KBM-7 (cell line): ENCODE measurements at regions not wholly inside any gene's neighbourhood (a gene's known extent, or its start where the extent isn't known, plus 50 kb on each side); places are given as distances from the start of the nearest gene placed in this dataset.
"Not testable (repeated sequence)": the region's sequence is repeated elsewhere in the genome, so short reads cannot be mapped to it uniquely, and the experiment has no call there.

ENCODE experiments used
- DNase-seq: peaks from one replicate; pipeline ENCODE4 v3.0.0-alpha.2; 2015
- in situ Hi-C: fragments of 300-500 bp; cut with MboI; formaldehyde crosslinking; loops from 2 replicates; pipeline ENCODE4 v1.14.3; 2020; ENCODE audit warnings: low sequenced_read_pairs, low pct_unique_long_range_greater_than_20kb, mixed read lengths

DNA sequence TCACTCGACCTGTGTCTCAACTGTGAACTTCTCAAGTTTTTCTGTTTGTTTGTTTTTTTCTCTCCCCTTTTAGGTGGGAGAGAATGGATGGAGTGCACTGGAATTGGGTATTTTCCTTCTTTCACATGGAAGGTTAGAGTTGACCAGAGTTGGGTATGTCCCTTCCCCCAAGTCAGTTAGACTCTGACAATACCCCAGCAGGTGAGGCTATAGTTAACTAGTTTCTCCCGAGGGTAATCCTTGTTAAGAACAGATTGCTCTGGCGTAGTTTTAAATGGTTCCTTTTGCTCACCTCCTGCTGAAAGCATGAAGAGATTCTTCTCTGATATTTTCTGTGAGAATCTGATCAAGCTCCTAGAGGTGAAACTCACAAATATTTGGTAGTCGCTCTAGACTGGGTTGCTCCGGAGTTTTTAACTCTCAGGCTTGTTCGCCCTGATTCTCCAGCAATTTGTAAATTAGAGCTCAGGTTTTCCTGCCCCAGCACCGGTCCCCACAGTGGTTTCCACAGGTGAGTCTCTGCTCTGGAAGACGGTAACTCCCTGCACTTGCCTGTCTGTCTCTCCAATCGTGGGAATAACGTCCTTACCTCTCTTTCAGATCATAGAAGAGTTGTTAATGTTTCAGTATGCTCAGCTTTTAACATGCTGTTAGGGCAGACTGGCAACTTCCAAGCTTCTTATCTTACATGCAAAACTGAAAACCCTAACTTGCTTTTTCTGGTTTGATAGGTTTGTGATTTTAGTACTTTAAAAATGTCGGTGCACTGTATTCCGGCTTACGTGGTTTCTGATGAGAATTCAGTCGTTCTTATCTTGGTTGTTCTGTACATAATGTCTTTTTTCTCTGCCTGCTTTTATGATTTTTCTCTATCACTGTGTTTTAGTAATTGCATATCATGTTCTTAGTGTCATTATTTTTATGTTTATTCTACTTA, 111.2 kb upstream of the HIVEP1 start:
- DNase-seq: no peak
- in situ Hi-C loops: no loop called here

GRCh38 chr6:11899645-11900044, 112.5 kb upstream of the HIVEP1 start:
- no peak for DNase-seq
- in situ Hi-C loops: no loop called here

- DNase-seq: no peak
- in situ Hi-C loops: no loop called here
These were observed 115.6 kb upstream of the ADTRP start for GRCh38 chr6:11894212-11894611.

- DNase-seq: no peak
- in situ Hi-C loops: no loop called here
These were observed 112.9 kb upstream of the ADTRP start for GRCh38 chr6:11891547-11891946.

- no peak for DNase-seq
- in situ Hi-C loops: no loop called here
These were observed 112.2 kb upstream of the ADTRP start for GRCh38 chr6:11890849-11891248.

DNA sequence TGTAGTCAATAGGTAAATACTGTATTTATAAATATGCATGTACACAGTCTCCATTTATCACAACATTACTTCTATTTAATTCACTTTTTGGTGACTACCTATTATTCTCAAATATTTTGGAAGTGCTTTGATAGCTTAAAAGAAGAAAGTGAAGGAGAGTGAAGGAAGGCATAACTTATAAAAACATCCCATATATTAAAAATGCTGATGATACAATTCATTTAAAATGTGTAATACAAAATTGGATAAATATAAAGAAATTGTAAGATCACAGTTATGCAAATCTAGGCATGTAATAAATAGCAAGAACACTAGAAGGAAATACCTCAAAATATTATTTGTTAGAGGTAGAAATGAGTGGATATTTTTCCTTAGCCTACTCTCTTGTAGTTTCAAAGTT, 111.6 kb upstream of the ADTRP start:
- in situ Hi-C loops: no loop called here
- no peak for DNase-seq

- no peak for DNase-seq
- in situ Hi-C loops: no loop called here
These were observed 111.0 kb upstream of the ADTRP start for GRCh38 chr6:11889572-11889971.

DNA sequence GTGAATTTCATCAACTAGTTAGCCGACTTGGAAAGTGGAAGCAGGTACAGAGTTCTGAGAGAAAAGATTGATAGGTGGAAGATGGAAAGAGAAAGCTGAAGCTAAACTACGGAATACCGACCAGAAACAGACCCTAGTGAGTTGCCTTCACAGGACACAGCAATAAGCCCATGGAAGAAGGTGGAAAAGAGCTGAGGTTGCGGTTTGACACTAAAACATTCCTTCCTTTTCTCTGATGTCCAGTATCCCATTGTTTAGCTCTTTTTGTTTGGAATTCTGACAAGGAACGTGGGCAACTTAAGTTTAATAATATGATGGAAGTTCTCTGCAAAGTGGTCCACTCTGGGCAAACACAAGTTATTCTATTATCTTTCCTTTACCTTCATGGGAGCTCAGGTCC, 110.1 kb upstream of the ADTRP start:
- in situ Hi-C loops: no loop called here
- no peak for DNase-seq

DNA sequence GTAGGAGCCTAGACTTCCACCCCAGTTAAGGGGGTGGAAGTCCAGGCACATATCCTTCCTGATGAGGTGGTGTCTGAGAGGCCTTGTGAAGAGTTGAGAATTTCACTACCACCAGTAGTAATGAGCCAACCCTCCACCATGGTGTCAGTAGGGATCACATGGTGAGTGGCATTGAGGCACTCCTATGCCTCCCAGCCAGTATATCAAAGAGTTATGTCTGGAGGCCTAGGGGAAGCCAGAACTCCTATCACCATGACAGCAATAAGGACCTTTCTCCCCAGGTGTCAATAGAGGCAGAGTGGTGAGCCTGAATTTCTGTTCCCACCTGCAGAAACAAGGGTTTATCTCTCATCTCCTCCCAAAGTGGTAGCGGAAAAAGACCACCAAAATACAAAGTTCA, 106.6 kb upstream of the ADTRP start:
- no peak for DNase-seq
- in situ Hi-C loops: no loop called here

DNA sequence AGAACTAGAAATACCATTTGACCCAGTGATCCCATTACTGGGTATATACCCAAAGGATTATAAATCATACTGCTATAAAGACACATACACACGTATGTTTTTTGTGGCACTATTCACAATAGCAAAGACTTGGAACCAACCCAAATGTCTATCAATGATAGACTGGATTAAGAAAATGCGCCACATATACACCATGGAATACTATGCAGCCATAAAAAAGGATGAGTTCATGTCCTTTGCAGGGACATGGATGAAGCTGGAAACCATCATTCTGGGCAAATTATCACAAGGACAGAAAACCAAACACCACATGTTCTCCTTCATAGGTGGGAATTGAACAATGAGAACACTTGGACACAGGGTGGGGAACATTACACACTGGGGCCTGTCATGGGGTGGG, 104.9 kb upstream of the ADTRP start:
- in situ Hi-C loops: not testable (repeated sequence)

DNA sequence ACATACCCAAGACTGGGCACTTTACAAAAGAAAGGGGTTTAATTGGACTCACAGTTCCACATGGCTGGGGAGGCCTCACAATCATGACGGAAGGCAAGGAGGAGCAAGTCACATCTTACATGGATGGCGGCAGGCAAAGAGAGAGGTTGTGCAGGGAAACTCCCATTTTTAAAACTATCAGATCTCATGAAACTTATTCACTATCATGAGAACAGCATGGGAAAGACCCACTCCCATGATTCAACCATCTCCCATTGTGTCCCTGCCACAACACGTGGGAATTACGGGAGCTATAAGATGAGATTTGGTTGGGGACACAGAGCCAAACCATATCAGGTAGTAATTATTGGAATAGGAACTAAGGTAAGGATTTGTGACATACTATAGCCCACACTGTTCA, 101.6 kb upstream of the ADTRP start:
- in situ Hi-C loops: not testable (repeated sequence)

More for the DNA sequence above, 104.9 kb upstream of the ADTRP start:
- not testable (repeated sequence) for DNase-seq

GRCh38 chr6:11878735-11879134, 100.1 kb upstream of the ADTRP start:
- in situ Hi-C loops: no loop called here
- no peak for DNase-seq

More for the DNA sequence above, 101.6 kb upstream of the ADTRP start:
- DNase-seq: not testable (repeated sequence)

- in situ Hi-C loops: no loop called here
- no peak for DNase-seq
These were observed 99.4 kb upstream of the ADTRP start for GRCh38 chr6:11878029-11878428.

DNA sequence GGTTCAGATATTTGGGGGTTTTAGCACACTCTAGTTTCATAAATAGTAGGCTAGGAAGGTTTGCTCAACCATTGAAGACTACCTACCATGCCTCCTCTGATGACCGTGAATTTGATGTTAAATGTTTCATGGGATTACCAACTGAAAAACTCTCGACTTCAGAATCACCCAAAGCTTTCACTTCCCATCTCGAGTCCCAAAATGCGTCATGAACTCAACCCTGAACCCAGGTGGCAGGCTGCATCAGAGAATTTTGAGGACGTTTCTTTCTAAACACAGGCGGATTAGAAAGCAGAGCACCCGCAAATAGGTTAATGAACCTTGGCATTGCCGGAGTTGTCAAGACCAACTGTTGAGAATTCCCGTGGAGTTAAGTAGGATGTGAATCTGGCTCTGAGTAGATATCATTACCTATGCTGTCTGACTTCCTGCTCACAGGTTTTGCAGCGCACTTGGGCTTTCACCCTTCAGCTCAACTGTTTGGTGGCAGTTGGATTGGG, 98.4 kb upstream of the ADTRP start:
- no peak for DNase-seq
- in situ Hi-C loops: no loop called here

DNA sequence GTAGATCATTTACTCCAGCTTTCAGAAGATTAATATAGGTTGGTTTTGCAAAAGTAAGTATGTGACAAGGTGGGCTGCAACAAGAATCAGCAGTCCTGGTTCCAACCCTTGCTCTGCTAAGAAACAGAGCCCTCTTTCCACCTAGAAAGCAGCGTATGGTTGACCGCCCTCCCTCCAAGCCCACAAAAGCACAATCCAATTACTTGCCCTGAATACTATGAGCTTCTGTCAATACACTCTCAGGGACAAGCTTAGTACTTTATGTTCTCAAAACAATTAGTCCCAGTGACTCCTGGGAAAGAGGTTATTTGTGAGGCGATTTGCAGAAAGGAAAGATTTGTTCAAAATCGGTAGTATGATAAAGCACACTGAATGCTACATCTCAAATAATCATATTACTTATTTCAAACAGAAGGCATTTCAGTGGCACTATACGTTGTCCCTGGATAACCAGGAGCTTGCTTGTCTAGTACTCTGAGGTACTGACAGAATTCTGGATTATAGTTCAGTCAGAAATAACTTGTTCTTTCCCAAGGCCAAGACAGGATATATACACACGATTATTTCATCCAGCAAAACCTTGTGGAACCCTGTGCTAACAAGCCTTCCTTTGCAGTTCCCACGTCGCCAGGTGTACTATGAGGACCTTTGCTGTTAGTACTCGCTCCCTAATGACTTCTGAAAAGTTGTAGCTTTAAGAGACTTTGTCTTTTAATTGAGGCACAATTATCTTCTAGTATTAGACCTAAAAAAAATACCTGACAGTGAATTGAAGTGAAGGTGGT, 96.9 kb upstream of the ADTRP start:
- no peak for DNase-seq
- in situ Hi-C loops: no loop called here

GRCh38 chr6:11869672-11870340, 91.2 kb upstream of the ADTRP start:
- in situ Hi-C loops: no loop called here

DNA sequence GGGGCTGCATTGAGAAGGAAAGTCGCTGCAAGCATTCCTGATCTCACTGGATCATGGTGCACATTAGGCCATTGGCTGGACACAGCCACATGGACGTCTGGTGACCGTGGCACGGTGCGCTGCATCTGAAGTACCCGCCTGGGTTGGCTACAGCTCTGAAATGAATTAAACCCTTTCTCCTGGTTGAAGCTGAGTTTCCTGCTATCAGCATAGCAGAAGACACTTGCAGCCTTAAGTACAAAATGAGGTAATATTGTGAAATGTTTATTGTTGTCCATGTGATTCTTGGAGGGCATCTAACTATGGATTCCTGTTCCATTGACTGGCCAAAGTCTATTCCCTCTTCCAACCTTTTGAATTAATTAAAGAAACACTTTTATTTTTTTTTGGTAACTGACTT, 89.8 kb upstream of the ADTRP start:
- DNase-seq: no peak
- in situ Hi-C loops: no loop called here

More at GRCh38 chr6:11869672-11870340, 91.2 kb upstream of the ADTRP start:
- DNase-seq: no peak

GRCh38 chr6:11865680-11866300, 87.2 kb upstream of the ADTRP start:
- in situ Hi-C loops: no loop called here
- no peak for DNase-seq

GRCh38 chr6:11858439-11858838, 79.8 kb upstream of the ADTRP start:
- DNase-seq: no peak
- in situ Hi-C loops: no loop called here
